ENCODE measurements at regions not wholly inside any gene's neighbourhood (a gene's known extent, or its start where the extent isn't known, plus 50 kb on each side); places are given as distances from the start of the nearest gene placed in this dataset.

DNA sequence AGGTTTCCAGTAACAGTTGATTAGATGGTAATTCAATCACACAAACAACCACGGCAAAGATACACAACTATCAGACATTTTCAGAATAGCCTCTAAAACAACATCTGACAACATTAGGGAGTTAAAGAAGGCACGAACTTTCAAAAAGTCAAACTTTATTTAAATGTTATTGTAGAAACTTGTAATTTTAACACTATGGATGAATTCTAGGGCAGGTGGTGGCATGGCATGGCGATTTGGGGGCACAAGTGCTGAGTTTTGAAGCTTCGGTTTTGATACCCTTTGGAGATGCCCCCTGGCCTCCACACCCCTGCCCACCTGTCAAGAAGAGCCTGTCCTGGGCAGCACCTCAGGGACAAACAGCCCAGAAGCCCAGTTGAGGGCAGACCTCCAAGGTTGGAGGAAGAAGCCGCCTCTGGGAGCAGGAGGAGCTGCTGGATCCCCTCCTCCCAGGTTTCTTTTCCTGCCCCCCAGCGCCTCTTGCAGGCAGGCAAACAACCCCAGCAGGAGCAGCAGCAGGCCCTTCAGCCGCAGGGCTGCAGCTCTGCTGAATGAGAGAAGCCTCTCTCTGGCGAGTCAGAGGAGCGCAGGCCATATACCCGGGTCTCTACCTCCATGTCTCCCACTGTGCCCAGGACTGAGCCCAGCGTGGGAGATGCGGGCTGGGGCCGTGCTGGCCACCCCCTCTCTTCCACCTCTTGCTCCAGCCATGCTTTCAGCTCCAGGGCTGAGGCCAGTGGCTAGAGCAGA lies 102.1 kb upstream of the IGLL5 start:
- TF ChIP-seq, protein P1, sequence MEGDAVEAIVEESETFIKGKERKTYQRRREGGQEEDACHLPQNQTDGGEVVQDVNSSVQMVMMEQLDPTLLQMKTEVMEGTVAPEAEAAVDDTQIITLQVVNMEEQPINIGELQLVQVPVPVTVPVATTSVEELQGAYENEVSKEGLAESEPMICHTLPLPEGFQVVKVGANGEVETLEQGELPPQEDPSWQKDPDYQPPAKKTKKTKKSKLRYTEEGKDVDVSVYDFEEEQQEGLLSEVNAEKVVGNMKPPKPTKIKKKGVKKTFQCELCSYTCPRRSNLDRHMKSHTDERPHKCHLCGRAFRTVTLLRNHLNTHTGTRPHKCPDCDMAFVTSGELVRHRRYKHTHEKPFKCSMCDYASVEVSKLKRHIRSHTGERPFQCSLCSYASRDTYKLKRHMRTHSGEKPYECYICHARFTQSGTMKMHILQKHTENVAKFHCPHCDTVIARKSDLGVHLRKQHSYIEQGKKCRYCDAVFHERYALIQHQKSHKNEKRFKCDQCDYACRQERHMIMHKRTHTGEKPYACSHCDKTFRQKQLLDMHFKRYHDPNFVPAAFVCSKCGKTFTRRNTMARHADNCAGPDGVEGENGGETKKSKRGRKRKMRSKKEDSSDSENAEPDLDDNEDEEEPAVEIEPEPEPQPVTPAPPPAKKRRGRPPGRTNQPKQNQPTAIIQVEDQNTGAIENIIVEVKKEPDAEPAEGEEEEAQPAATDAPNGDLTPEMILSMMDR (conservative IDR thresholded peaks at IDR 0.05), result no peak
- Histone ChIP-seq H3K9me3 (ENCODE audit: control insufficient read depth, low read depth, low read length) (no peaks in the 10 kb centered on the region), H3K79me1 (ENCODE audit: insufficient read depth, low read depth, low read length, poor library complexity, severe bottlenecking) (no peaks in the 10 kb centered on the region), H3K9ac (ENCODE audit: extremely low read depth, insufficient read length, low read length) (no peak overlapping the region), H3K18ac (ENCODE audit: insufficient read length, low read depth, low read length) (peak overlapping the region; percentile 3), H4K20me1 (ENCODE audit: control insufficient read depth, insufficient read depth, insufficient read length) (no peaks in the 10 kb centered on the region), H3K14ac (ENCODE audit: insufficient read depth, low read length) (no peak overlapping the region), H2AK5ac (ENCODE audit: insufficient read length, low read length) (no peak overlapping the region), H2BK120ac (ENCODE audit: low read depth, low read length, poor library complexity, severe bottlenecking) (no peak overlapping the region), H3K4me2 (ENCODE audit: insufficient read depth, insufficient read length, low read length) (no peak overlapping the region), H2BK5ac (ENCODE audit: insufficient read length, low read length) (no peak overlapping the region), H3T11ph (ENCODE audit: low read length) (no peak overlapping the region), H2BK15ac (ENCODE audit: low read depth, low read length) (no peak overlapping the region), H3K27ac (ENCODE audit: insufficient read length, low read depth, low read length) (no peak overlapping the region), H3K27me3 (ENCODE audit: insufficient read depth, low read length) (peaks cover 11% of the 10 kb centered on the region; the same call in 1 of the 2 replicates), H3K4ac (ENCODE audit: low read depth, low read length) (no peak overlapping the region; the same call in 1 of the 2 replicates), H3K23ac (ENCODE audit: insufficient read length, low read depth, low read length) (no peak overlapping the region), H3K79me2 (ENCODE audit: insufficient read depth, low read length) (no peaks in the 10 kb centered on the region), H4K5ac (ENCODE audit: insufficient read length, low read depth, low read length) (no peak overlapping the region), H3K4me1 (ENCODE audit: insufficient read depth, low read length) (no peaks in the 10 kb centered on the region), H2BK20ac (ENCODE audit: low read depth, low read length, poor library complexity, severe bottlenecking) (no peak overlapping the region), H2AFZ (ENCODE audit: low read length) (no peak overlapping the region), H3K23me2 (ENCODE audit: insufficient read length, low read depth, low read length, poor library complexity, severe bottlenecking) (no peaks in the 10 kb centered on the region), H4K8ac (replicated peaks; ENCODE audit: insufficient read length, low read depth, low read length) (no peak overlapping the region), H2BK12ac (ENCODE audit: insufficient read length, low read depth, low read length) (no peak overlapping the region), H4K91ac (ENCODE audit: insufficient read length, low read depth, low read length) (no peak overlapping the region), H3K56ac (ENCODE audit: insufficient read length, low read depth, low read length) (no peak overlapping the region)
- no peaks in the 10 kb centered on the region for H3K9me3 Mint-ChIP-seq
- H3K4me1 Mint-ChIP-seq, result no peaks in the 10 kb centered on the region
- H3K4me3 Mint-ChIP-seq, result no peak overlapping the region
- H3K27me3 Mint-ChIP-seq (ENCODE audit: low read depth), result peaks cover 93% of the 10 kb centered on the region
- H3K36me3 Mint-ChIP-seq (ENCODE audit: insufficient read depth in 1 of 3, low read depth in 3 of 3), result no peaks in the 10 kb centered on the region
- H3K27ac Mint-ChIP-seq, result no peak overlapping the region
- no peak for DNase-seq
- no CpG with 5 or more reads among the region's 13 CpGs for WGBS (ENCODE audit: extremely low coverage, insufficient read length, low lambda C conversion rate)
